ENCODE measurements at regions not wholly inside any gene's neighbourhood (a gene's known extent, or its start where the extent isn't known, plus 50 kb on each side); places are given as distances from the start of the nearest gene placed in this dataset.

DNA sequence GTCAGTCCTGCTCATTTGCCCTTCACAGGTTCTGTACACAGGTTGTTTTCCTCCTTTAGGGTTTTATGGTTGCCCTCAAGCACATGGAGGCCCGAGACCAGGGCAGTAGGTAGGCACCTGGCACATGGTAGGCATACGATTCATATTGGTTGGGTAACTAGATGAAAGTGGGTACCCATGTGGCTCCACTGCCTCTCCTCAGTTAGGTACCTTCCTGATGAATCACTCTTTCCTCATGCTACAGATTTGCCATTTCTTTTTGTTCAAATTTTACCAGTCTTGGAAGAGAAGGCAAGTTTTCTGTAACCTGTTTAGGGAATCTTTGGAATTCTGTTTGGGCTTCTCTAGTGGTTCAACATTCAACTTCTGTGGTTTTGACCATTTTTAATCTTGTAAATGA is 121.3 kb downstream of the FHIP1A start:
- DNase-seq (no peak), ATAC-seq (ENCODE audit: insufficient read depth, low read depth) (no peak)
- Histone ChIP-seq H3K4me1 (ENCODE audit: insufficient read depth, low read length) (peaks cover 4% of the 10 kb centered on the region), H3K27ac (ENCODE audit: low read length) (no peak overlapping the region), H4K20me1 (ENCODE audit: insufficient read depth, low read length) (no peaks in the 10 kb centered on the region), H3K9ac (ENCODE audit: low read depth, low read length) (no peak overlapping the region), H2AFZ (ENCODE audit: low read depth, low read length) (no peak overlapping the region), H3K4me3 (ENCODE audit: low read depth in 1 of 2, low read length in 2 of 2) (no peak overlapping the region), H3K4me2 (ENCODE audit: insufficient read depth, low read length) (no peak overlapping the region), H3K36me3 (ENCODE audit: insufficient read depth, low read length) (no peaks in the 10 kb centered on the region), H3K79me2 (ENCODE audit: insufficient read depth, low read length) (no peaks in the 10 kb centered on the region), H3K9me3 (ENCODE audit: insufficient read depth, low read length, severe bottlenecking) (no peaks in the 10 kb centered on the region), H3K27me3 (ENCODE audit: insufficient read depth, low read length, poor library complexity) (no peaks in the 10 kb centered on the region)
- TF ChIP-seq, protein P1, sequence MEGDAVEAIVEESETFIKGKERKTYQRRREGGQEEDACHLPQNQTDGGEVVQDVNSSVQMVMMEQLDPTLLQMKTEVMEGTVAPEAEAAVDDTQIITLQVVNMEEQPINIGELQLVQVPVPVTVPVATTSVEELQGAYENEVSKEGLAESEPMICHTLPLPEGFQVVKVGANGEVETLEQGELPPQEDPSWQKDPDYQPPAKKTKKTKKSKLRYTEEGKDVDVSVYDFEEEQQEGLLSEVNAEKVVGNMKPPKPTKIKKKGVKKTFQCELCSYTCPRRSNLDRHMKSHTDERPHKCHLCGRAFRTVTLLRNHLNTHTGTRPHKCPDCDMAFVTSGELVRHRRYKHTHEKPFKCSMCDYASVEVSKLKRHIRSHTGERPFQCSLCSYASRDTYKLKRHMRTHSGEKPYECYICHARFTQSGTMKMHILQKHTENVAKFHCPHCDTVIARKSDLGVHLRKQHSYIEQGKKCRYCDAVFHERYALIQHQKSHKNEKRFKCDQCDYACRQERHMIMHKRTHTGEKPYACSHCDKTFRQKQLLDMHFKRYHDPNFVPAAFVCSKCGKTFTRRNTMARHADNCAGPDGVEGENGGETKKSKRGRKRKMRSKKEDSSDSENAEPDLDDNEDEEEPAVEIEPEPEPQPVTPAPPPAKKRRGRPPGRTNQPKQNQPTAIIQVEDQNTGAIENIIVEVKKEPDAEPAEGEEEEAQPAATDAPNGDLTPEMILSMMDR (IDR thresholded peaks at IDR 0.05; ENCODE audit: borderline replicate concordance, extremely low read depth, low read length, poor library complexity, severe bottlenecking) = no peak
- no peak for TF ChIP-seq EZH2 (IDR thresholded peaks at IDR 0.05; ENCODE audit: borderline replicate concordance, low read depth, low read length, severe bottlenecking)

DNA sequence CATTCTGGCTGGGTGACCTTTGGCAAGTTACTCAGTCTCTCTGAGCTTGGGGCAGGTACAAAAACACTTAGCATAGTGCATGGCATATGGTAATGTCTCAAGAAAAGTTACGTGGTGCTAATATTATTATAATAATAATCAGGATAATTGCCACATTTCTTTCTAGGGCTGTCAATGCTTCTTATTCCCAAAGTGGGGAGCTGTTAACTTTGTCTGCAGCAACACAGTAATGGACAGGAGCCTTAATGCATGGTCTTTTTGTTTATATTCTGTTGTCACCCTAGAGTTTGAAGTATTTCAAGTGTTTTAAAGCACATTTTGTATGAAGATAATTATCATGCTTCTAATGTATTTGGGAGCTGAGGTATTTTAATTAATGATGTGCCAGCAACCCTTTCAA is 121.8 kb downstream of the FHIP1A start:
- no peak for DNase-seq
- TF ChIP-seq, protein P1 (IDR thresholded peaks at IDR 0.05; ENCODE audit: borderline replicate concordance, extremely low read depth, low read length, poor library complexity, severe bottlenecking) = peak; percentile 6
- no peak for TF ChIP-seq EZH2 (IDR thresholded peaks at IDR 0.05; ENCODE audit: borderline replicate concordance, low read depth, low read length, severe bottlenecking)
- H2AFZ ChIP-seq (ENCODE audit: low read depth, low read length) = no peak overlapping the region
- H3K79me2 ChIP-seq (ENCODE audit: insufficient read depth, low read length) = no peaks in the 10 kb centered on the region
- ATAC-seq (ENCODE audit: insufficient read depth, low read depth) = no peak
- H3K36me3 ChIP-seq (ENCODE audit: insufficient read depth, low read length) = no peaks in the 10 kb centered on the region
- no peaks in the 10 kb centered on the region for H4K20me1 ChIP-seq (ENCODE audit: insufficient read depth, low read length)
- no peak overlapping the region for H3K27ac ChIP-seq (ENCODE audit: low read length)
- no peaks in the 10 kb centered on the region for H3K9me3 ChIP-seq (ENCODE audit: insufficient read depth, low read length, severe bottlenecking)
- H3K4me1 ChIP-seq (ENCODE audit: insufficient read depth, low read length) = no peaks in the 10 kb centered on the region
- H3K4me3 ChIP-seq (ENCODE audit: low read depth in 1 of 2, low read length in 2 of 2) = no peak overlapping the region
- H3K4me2 ChIP-seq (ENCODE audit: insufficient read depth, low read length) = no peak overlapping the region
- no peaks in the 10 kb centered on the region for H3K27me3 ChIP-seq (ENCODE audit: insufficient read depth, low read length, poor library complexity)
- no peak overlapping the region for H3K9ac ChIP-seq (ENCODE audit: low read depth, low read length)

DNA sequence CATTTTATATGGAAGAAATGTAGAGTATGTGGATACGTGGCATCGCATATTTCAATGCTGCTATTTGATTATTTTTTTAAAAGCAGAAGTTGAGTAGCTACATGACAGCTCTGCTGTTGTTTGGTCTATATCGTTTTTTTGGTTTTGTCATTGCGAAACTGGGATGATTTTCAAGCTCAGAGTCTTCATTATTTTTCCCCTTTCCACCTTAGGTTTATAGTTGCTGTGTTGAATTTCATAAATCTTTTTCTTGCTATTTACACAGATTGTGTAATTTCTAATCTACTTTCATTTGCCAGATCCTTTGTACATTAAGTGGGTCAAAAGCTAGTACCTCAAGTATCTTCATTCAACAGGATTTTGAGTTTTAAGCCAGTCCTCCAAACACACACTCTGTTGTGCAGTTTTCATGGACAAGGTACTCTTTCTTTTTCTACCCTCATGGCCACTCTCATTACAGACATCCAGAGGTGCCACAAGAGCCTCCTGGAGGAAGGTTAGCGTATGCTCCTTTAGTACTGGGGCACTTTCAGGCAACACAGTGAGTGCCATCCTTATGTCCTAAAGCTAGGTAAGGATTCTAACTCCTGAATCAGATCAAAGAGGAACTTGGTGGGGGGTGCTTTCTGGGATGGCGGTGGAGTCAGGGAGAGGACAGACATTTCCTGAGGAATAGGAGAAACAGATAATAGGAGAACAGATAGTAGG is 123.2 kb downstream of the FHIP1A start:
- Histone ChIP-seq H4K20me1 (ENCODE audit: insufficient read depth, low read length) (no peaks in the 10 kb centered on the region), H3K79me2 (ENCODE audit: insufficient read depth, low read length) (no peaks in the 10 kb centered on the region), H3K27me3 (ENCODE audit: insufficient read depth, low read length, poor library complexity) (no peaks in the 10 kb centered on the region), H3K36me3 (ENCODE audit: insufficient read depth, low read length) (no peaks in the 10 kb centered on the region), H3K27ac (ENCODE audit: low read length) (no peak overlapping the region), H2AFZ (ENCODE audit: low read depth, low read length) (no peak overlapping the region), H3K4me2 (ENCODE audit: insufficient read depth, low read length) (no peak overlapping the region), H3K9ac (ENCODE audit: low read depth, low read length) (no peak overlapping the region), H3K4me1 (ENCODE audit: insufficient read depth, low read length) (no peaks in the 10 kb centered on the region), H3K4me3 (ENCODE audit: low read depth in 1 of 2, low read length in 2 of 2) (no peak overlapping the region), H3K9me3 (ENCODE audit: insufficient read depth, low read length, severe bottlenecking) (no peaks in the 10 kb centered on the region)
- TF ChIP-seq, protein P1 (IDR thresholded peaks at IDR 0.05; ENCODE audit: borderline replicate concordance, extremely low read depth, low read length, poor library complexity, severe bottlenecking) = no peak
- TF ChIP-seq EZH2 (IDR thresholded peaks at IDR 0.05; ENCODE audit: borderline replicate concordance, low read depth, low read length, severe bottlenecking) = no peak
- ATAC-seq (ENCODE audit: insufficient read depth, low read depth) = no peak
- no peak for DNase-seq
